Hepatocyte (in vitro differentiated cells): ENCODE measurements at regions not wholly inside any gene's neighbourhood (a gene's known extent, or its start where the extent isn't known, plus 50 kb on each side); places are given as distances from the start of the nearest gene placed in this dataset.

Source experiments
- CTCF ChIP-seq: fragments of 200-600 bp; sonication (generic); IDR thresholded peaks from 2 replicates; pipeline ENCODE4 v1.5.1; 2016; ENCODE audit warnings: antibody characterized with exemption, mild to moderate bottlenecking; ENCODE audit not compliant: poor library complexity
- EZH2 ChIP-seq: fragments of 200-600 bp; sonication (generic); IDR thresholded peaks from 2 replicates; pipeline ENCODE4 v1.6.1; 2016; ENCODE audit warnings: antibody characterized with exemption, mild to moderate bottlenecking, borderline replicate concordance
- EZH2phosphoT487 ChIP-seq: fragments of 200-600 bp; sonication (generic); IDR thresholded peaks from one replicate; pipeline ENCODE4 v1.6.1; 2018; ENCODE audit warnings: antibody characterized with exemption, mild to moderate bottlenecking, low read depth, moderate library complexity; ENCODE audit not compliant: unreplicated experiment, severe bottlenecking

- TF ChIP-seq CTCF (no peak), EZH2phosphoT487 (no peak), EZH2 (no peak)
Observed at GRCh38 chr10:70993051-70993450, 104.7 kb upstream of the PCBD1 start.
